ENCODE measurements at regions not wholly inside any gene's neighbourhood (a gene's known extent, or its start where the extent isn't known, plus 50 kb on each side); places are given as distances from the start of the nearest gene placed in this dataset.
A peak's percentile ranks its signal among the peaks of the same experiment; 100 is the strongest.

- no peak overlapping the region for H3K14ac ChIP-seq (ENCODE audit: insufficient read length)
- no peak overlapping the region for H3K18ac ChIP-seq (ENCODE audit: extremely low read depth, low read length)
- no peaks in the 10 kb centered on the region; the same call in 1 of the 2 replicates for H3K23me2 ChIP-seq (ENCODE audit: low read depth, low read length)
- H3K23ac ChIP-seq (ENCODE audit: insufficient read length), result no peak overlapping the region
- FAIRE-seq (no peak), DNase-seq (ENCODE audit: low read depth in 1 of 2, low spot score in 2 of 2) (no peak)
- H3K4me1 ChIP-seq (replicated peaks in 1 of 4; ENCODE audit: control insufficient read depth in 3 of 4, insufficient read depth in 4 of 4, low read length in 3 of 4), result no peaks in the 10 kb centered on the region
- no peak overlapping the region for H2BK20ac ChIP-seq (ENCODE audit: low read length)
- H2BK5ac ChIP-seq (ENCODE audit: low read depth, low read length), result no peak overlapping the region
- no peak overlapping the region for H3K9ac ChIP-seq (replicated peaks in 1 of 4; ENCODE audit: extremely low read depth in 1 of 4, low read depth in 3 of 4, low read length in 3 of 4)
- CTCF ChIA-PET (ENCODE audit: partially characterized antibody), result interaction anchor here (0.8 to 1.2 kb wide), 2 partner anchors 10 to 13 kb away, joined by 3 to 4 read pairs; no protein-coding TSS in a partner anchor
- TF ChIP-seq RAD21 (IDR thresholded peaks at IDR 0.05 in 1 of 2, conservative IDR thresholded peaks at IDR 0.05 in 1 of 2; ENCODE audit: low read depth in 2 of 2, low read length in 2 of 2) (peak; percentile 24 to 30; a peak in 3 of 4 replicates), ATF2 (IDR thresholded peaks at IDR 0.05; ENCODE audit: low read length) (no peak)
- H3K4me2 ChIP-seq (ENCODE audit: insufficient read depth in 1 of 2, low read depth in 2 of 2, low read length in 2 of 2), result no peak overlapping the region
- no peaks in the 10 kb centered on the region for H3K27me3 ChIP-seq (replicated peaks in 1 of 4; ENCODE audit: control insufficient read depth in 3 of 4, extremely low read depth in 1 of 4, insufficient read depth in 3 of 4, low read length in 3 of 4)
- 90% methylated on average over 3 of the region's 3 CpGs; no CpG with 5 or more reads in 1 of the 2 experiments for WGBS, 2 experiments (ENCODE audit: extremely low coverage in 1 of 2, insufficient coverage in 1 of 2, insufficient read length in 1 of 2, insufficient replicate concordance in 2 of 2, low coverage in 1 of 2, low lambda C conversion rate in 2 of 2, missing lambda C conversion rate in 1 of 2)
- H4K91ac ChIP-seq (replicated peaks; ENCODE audit: insufficient read length, low read length), result no peak overlapping the region
- no peaks in the 10 kb centered on the region for H4K20me1 ChIP-seq (replicated peaks in 1 of 2; ENCODE audit: control insufficient read depth in 1 of 2, insufficient read depth in 2 of 2, low read length in 2 of 2)
- no peak overlapping the region for H3K4me3 ChIP-seq (ENCODE audit: extremely low read depth in 1 of 4, insufficient read depth in 2 of 4, low read depth in 3 of 4, low read length in 4 of 4)
- no peak overlapping the region for H4K8ac ChIP-seq (ENCODE audit: extremely low read depth, insufficient read depth, low read length)
- no peak overlapping the region for H3K27ac ChIP-seq (ENCODE audit: low read depth, low read length)
- no peaks in the 10 kb centered on the region for H3K79me1 ChIP-seq (ENCODE audit: low read depth, low read length)
- H3K36me3 ChIP-seq (ENCODE audit: control insufficient read depth in 2 of 4, insufficient read depth in 4 of 4, low read length in 3 of 4), result no peaks in the 10 kb centered on the region
- H2BK120ac ChIP-seq (replicated peaks; ENCODE audit: low read depth, low read length), result no peak overlapping the region
- no peak overlapping the region for H2BK15ac ChIP-seq (ENCODE audit: low read length)
- H2BK12ac ChIP-seq (ENCODE audit: low read depth, low read length), result no peak overlapping the region
- POLR2A ChIA-PET (ENCODE audit: partially characterized antibody), result no interaction called here
- no peak overlapping the region for H2AFZ ChIP-seq (ENCODE audit: low read length)
- H3K79me2 ChIP-seq (ENCODE audit: control insufficient read depth in 1 of 2, insufficient read depth in 2 of 2, low read length in 2 of 2), result no peaks in the 10 kb centered on the region
- H3K9me3 ChIP-seq (ENCODE audit: insufficient read depth in 2 of 2, low read depth in 1 of 2, low read length in 1 of 2), result no peaks in the 10 kb centered on the region
- H3K4ac ChIP-seq (replicated peaks; ENCODE audit: insufficient read length, low read depth, low read length), result no peak overlapping the region
- H2AK5ac ChIP-seq (ENCODE audit: low read depth, low read length), result no peak overlapping the region
- no peak overlapping the region for H4K5ac ChIP-seq (ENCODE audit: insufficient read length, low read depth, low read length)
- H3K56ac ChIP-seq (replicated peaks; ENCODE audit: insufficient read length, low read depth, low read length), result no peak overlapping the region
These were observed 598.1 kb downstream of the TBC1D4 start for GRCh38 chr13:74883834-74884233.
